ENCODE measurements at regions not wholly inside any gene's neighbourhood (a gene's known extent, or its start where the extent isn't known, plus 50 kb on each side); places are given as distances from the start of the nearest gene placed in this dataset.

GRCh38 chr2:23235292-23235691 lies 149.7 kb upstream of the KLHL29 start:
- no peaks in the 10 kb centered on the region for H3K79me2 ChIP-seq (ENCODE audit: low read depth)
- no peak overlapping the region for H3K4me2 ChIP-seq
- Mint-ChIP-seq H3K36me3 (no peaks in the 10 kb centered on the region), H3K4me1 (peaks cover 12% of the 10 kb centered on the region), H3K27ac (no peak overlapping the region), H3K4me3 (no peak overlapping the region), H3K27me3 (ENCODE audit: insufficient read depth, low read depth) (peaks cover 2% of the 10 kb centered on the region), H3K9me3 (peaks cover 7% of the 10 kb centered on the region)
- H3F3A ChIP-seq (ENCODE audit: low read depth), result peaks cover 8% of the 10 kb centered on the region
- H3K9me3 ChIP-seq (ENCODE audit: low read depth), result peaks cover 3% of the 10 kb centered on the region
- H3K27me3 ChIP-seq, result no peaks in the 10 kb centered on the region
- H4K20me1 ChIP-seq (ENCODE audit: low read depth), result no peaks in the 10 kb centered on the region
- no peak for DNase-seq (ENCODE audit: low spot score)
- TF ChIP-seq EZH2 (IDR thresholded peaks at IDR 0.05) (no peak), EZH2phosphoT487 (IDR thresholded peaks at IDR 0.05) (no peak)
- TF ChIP-seq, protein P1, sequence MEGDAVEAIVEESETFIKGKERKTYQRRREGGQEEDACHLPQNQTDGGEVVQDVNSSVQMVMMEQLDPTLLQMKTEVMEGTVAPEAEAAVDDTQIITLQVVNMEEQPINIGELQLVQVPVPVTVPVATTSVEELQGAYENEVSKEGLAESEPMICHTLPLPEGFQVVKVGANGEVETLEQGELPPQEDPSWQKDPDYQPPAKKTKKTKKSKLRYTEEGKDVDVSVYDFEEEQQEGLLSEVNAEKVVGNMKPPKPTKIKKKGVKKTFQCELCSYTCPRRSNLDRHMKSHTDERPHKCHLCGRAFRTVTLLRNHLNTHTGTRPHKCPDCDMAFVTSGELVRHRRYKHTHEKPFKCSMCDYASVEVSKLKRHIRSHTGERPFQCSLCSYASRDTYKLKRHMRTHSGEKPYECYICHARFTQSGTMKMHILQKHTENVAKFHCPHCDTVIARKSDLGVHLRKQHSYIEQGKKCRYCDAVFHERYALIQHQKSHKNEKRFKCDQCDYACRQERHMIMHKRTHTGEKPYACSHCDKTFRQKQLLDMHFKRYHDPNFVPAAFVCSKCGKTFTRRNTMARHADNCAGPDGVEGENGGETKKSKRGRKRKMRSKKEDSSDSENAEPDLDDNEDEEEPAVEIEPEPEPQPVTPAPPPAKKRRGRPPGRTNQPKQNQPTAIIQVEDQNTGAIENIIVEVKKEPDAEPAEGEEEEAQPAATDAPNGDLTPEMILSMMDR (IDR thresholded peaks at IDR 0.05), result no peak
- no peak overlapping the region for H3K9ac ChIP-seq
- H2AFZ ChIP-seq (replicated peaks), result no peak overlapping the region
- no peak overlapping the region for H3K27ac ChIP-seq
- H3K36me3 ChIP-seq, result no peaks in the 10 kb centered on the region
- peaks cover 8% of the 10 kb centered on the region for H3K4me1 ChIP-seq
- H3K4me3 ChIP-seq, result no peak overlapping the region

DNA sequence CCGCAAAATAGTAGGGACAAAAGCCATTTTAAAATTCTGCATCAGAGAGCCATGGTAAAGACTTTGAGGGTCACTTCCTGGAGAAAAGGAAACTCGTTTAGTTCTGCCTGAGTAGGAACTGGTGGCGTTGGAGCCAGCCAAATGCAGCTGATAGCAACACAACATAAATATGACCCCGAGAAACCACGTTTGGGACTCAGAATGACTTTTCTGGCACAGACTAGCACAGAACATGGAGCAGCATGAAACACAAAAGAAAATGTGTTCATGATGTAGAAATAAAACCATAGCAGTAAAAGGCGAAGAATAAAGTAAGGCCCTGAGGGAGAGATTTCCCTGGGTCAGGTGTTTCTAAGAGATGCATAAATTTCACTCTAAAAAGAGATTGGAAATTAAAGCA lies 149.2 kb upstream of the KLHL29 start:
- H3K27me3 Mint-ChIP-seq (ENCODE audit: insufficient read depth, low read depth), result peaks cover 4% of the 10 kb centered on the region

DNA sequence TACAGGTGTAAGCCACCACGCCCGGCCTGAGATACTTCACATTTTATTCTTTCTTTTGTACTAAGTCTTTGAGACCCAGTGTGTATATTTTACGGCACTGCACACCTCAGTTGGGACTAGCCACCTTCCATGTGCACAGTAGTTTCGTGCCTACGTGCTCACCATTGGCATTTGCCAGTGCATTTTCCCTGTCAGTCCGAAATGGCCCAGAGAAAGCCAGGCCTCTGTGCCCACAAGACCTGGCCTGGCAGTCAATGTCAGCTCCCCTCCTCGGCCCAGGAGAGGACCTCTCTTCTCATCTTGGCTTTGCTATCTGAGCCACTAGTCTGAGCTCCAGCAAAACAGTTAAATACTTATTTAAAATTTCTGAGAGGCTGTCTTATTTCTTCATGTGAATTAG lies 147.8 kb upstream of the KLHL29 start:
- no peaks in the 10 kb centered on the region for H3K9me3 ChIP-seq (ENCODE audit: low read depth)
- H3K4me2 ChIP-seq, result no peak overlapping the region
- no peaks in the 10 kb centered on the region for H3K79me2 ChIP-seq (ENCODE audit: low read depth)
- H3F3A ChIP-seq (ENCODE audit: low read depth), result no peaks in the 10 kb centered on the region
- H3K4me1 ChIP-seq, result peaks cover 11% of the 10 kb centered on the region
- no peaks in the 10 kb centered on the region for H3K27me3 ChIP-seq
- Mint-ChIP-seq H3K4me3 (no peak overlapping the region), H3K36me3 (no peaks in the 10 kb centered on the region), H3K27me3 (ENCODE audit: insufficient read depth, low read depth) (peaks cover 5% of the 10 kb centered on the region), H3K4me1 (peaks cover 19% of the 10 kb centered on the region), H3K9me3 (peaks cover 4% of the 10 kb centered on the region), H3K27ac (no peak overlapping the region)
- TF ChIP-seq EZH2phosphoT487 (IDR thresholded peaks at IDR 0.05) (no peak), EZH2 (IDR thresholded peaks at IDR 0.05) (no peak)
- TF ChIP-seq, protein P1 (IDR thresholded peaks at IDR 0.05), result no peak
- H3K27ac ChIP-seq, result no peak overlapping the region
- no peak for DNase-seq (ENCODE audit: low spot score)
- H3K9ac ChIP-seq, result no peak overlapping the region
- H2AFZ ChIP-seq (replicated peaks), result no peak overlapping the region
- no peaks in the 10 kb centered on the region for H4K20me1 ChIP-seq (ENCODE audit: low read depth)
- H3K36me3 ChIP-seq, result no peaks in the 10 kb centered on the region
- no peak overlapping the region for H3K4me3 ChIP-seq

More for the DNA sequence above, 149.2 kb upstream of the KLHL29 start:
- DNase-seq (ENCODE audit: low spot score), result no peak
- Mint-ChIP-seq H3K9me3 (peaks cover 6% of the 10 kb centered on the region), H3K27ac (no peak overlapping the region), H3K4me3 (no peak overlapping the region), H3K36me3 (no peaks in the 10 kb centered on the region), H3K4me1 (peaks cover 14% of the 10 kb centered on the region)
- Histone ChIP-seq H2AFZ (replicated peaks) (no peak overlapping the region), H3K27ac (no peak overlapping the region), H3K27me3 (no peaks in the 10 kb centered on the region), H3K4me3 (no peak overlapping the region), H3F3A (ENCODE audit: low read depth) (peaks cover 8% of the 10 kb centered on the region), H4K20me1 (ENCODE audit: low read depth) (no peaks in the 10 kb centered on the region), H3K9me3 (ENCODE audit: low read depth) (peaks cover 3% of the 10 kb centered on the region), H3K4me1 (peaks cover 8% of the 10 kb centered on the region), H3K4me2 (no peak overlapping the region), H3K36me3 (no peaks in the 10 kb centered on the region), H3K9ac (no peak overlapping the region), H3K79me2 (ENCODE audit: low read depth) (no peaks in the 10 kb centered on the region)
- TF ChIP-seq EZH2phosphoT487 (IDR thresholded peaks at IDR 0.05), result no peak
- no peak for TF ChIP-seq EZH2 (IDR thresholded peaks at IDR 0.05)
- TF ChIP-seq, protein P1 (IDR thresholded peaks at IDR 0.05), result no peak
